Osteocyte (in vitro differentiated cells): ENCODE measurements at regions not wholly inside any gene's neighbourhood (a gene's known extent, or its start where the extent isn't known, plus 50 kb on each side); places are given as distances from the start of the nearest gene placed in this dataset.

Experiments
- DNase-seq: peaks from one replicate; pipeline ENCODE4 v3.0.0; 2021; ENCODE audit warnings: mixed read lengths; ENCODE audit not compliant: unreplicated experiment; ENCODE audit errors: extremely low spot score
- H3K27ac Mint-ChIP-seq: one replicate; pipeline ENCODE4 v1.8.0; 2021; ENCODE audit warnings: mild to moderate bottlenecking, mixed read lengths; ENCODE audit not compliant: unreplicated experiment
- H3K27me3 Mint-ChIP-seq: one replicate; pipeline ENCODE4 v1.8.0; 2021; ENCODE audit warnings: mixed read lengths; ENCODE audit not compliant: unreplicated experiment
- H3K36me3 Mint-ChIP-seq: one replicate; pipeline ENCODE4 v1.8.0; 2021; ENCODE audit warnings: mixed read lengths; ENCODE audit not compliant: unreplicated experiment
- H3K4me1 Mint-ChIP-seq: one replicate; pipeline ENCODE4 v1.8.0; 2021; ENCODE audit warnings: mixed read lengths; ENCODE audit not compliant: unreplicated experiment
- H3K4me3 Mint-ChIP-seq: one replicate; pipeline ENCODE4 v1.8.0; 2021; ENCODE audit warnings: mild to moderate bottlenecking, moderate library complexity, mixed read lengths; ENCODE audit not compliant: unreplicated experiment
- H3K9me3 Mint-ChIP-seq: one replicate; pipeline ENCODE4 v1.8.0; 2021; ENCODE audit warnings: mixed read lengths; ENCODE audit not compliant: unreplicated experiment
- CTCF ChIP-seq: fragments of 200-600 bp; sonication (generic); IDR thresholded peaks from 2 replicates; pipeline ENCODE4 v1.5.0; 2021; ENCODE audit warnings: antibody characterized with exemption, mild to moderate bottlenecking, moderate library complexity

DNA sequence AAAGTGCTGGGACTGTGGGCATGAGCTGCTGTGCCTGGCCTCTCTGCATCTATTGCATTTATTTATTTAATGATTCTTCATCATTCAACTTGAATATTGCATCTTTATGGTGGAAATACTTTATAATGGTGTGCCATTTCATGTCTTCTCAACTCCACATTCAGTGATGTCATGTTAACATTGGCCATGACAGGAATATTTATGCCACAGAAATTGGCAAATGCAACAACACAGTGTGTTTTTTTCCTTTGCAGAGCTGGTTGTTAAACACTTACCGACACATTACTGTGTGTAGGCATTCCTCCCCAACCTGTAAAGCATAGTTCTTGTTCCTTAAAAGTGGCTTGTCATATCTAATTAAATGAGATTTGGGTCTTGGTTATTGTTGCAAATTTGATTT lies 57.4 kb upstream of the WDR26 start:
- peaks cover 23% of the 10 kb centered on the region for H3K4me1 Mint-ChIP-seq
- TF ChIP-seq CTCF, result no peak
- H3K9me3 Mint-ChIP-seq, result peaks cover 13% of the 10 kb centered on the region

GRCh38 chr1:224492632-224493031 lies 58.0 kb upstream of the WDR26 start:
- Mint-ChIP-seq H3K27me3 (no peaks in the 10 kb centered on the region), H3K27ac (no peak overlapping the region), H3K4me1 (peaks cover 27% of the 10 kb centered on the region), H3K4me3 (no peak overlapping the region), H3K36me3 (peaks cover 6% of the 10 kb centered on the region), H3K9me3 (peaks cover 13% of the 10 kb centered on the region)
- no peak for DNase-seq
- TF ChIP-seq CTCF, result no peak

More for the DNA sequence above, 57.4 kb upstream of the WDR26 start:
- H3K27ac Mint-ChIP-seq, result no peak overlapping the region
- peaks cover 6% of the 10 kb centered on the region for H3K36me3 Mint-ChIP-seq
- H3K27me3 Mint-ChIP-seq, result no peaks in the 10 kb centered on the region
- DNase-seq, result no peak
- H3K4me3 Mint-ChIP-seq, result no peak overlapping the region

GRCh38 chr1:224493269-224493668 lies 58.7 kb upstream of the WDR26 start:
- Mint-ChIP-seq H3K4me3 (no peak overlapping the region), H3K27ac (no peak overlapping the region), H3K9me3 (peaks cover 16% of the 10 kb centered on the region), H3K27me3 (no peaks in the 10 kb centered on the region), H3K4me1 (peaks cover 34% of the 10 kb centered on the region), H3K36me3 (peaks cover 6% of the 10 kb centered on the region)
- TF ChIP-seq CTCF, result no peak
- DNase-seq, result no peak

GRCh38 chr1:224494343-224494742 lies 59.7 kb upstream of the WDR26 start:
- TF ChIP-seq CTCF, result no peak
- Mint-ChIP-seq H3K9me3 (peaks cover 10% of the 10 kb centered on the region), H3K27me3 (no peaks in the 10 kb centered on the region), H3K36me3 (no peaks in the 10 kb centered on the region), H3K27ac (no peak overlapping the region), H3K4me3 (no peak overlapping the region), H3K4me1 (peaks cover 41% of the 10 kb centered on the region)
- DNase-seq, result no peak

DNA sequence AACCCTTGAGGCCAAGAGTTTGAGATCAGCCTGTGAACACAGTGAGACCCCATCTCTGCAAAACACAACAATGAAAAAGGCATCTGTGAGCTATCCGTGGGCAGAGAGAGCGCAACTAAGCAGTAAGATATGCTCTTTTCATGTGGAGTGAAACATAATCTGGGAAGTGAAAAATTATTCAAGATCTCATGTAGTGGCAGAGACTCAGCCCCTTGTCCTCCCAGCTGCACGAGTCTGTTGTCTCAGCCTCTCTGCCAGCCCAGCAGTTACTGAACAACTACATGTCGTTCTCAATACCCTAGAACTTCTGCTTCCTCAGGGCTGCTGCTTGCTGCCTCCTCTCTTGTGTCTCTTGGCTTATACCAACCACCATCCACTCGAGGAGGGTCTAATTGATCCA lies 61.3 kb upstream of the WDR26 start:
- Mint-ChIP-seq H3K27ac (peak overlapping the region; percentile 41), H3K4me1 (peaks cover 42% of the 10 kb centered on the region), H3K9me3 (peaks cover 9% of the 10 kb centered on the region), H3K4me3 (no peak overlapping the region), H3K27me3 (no peaks in the 10 kb centered on the region), H3K36me3 (no peaks in the 10 kb centered on the region)
- no peak for TF ChIP-seq CTCF
- DNase-seq, result no peak
